GM12878 (cell line): ENCODE measurements at regions not wholly inside any gene's neighbourhood (a gene's known extent, or its start where the extent isn't known, plus 50 kb on each side); places are given as distances from the start of the nearest gene placed in this dataset.

ENCODE experiments used
- ATAC-seq: fragments of 200-7000 bp; cut with Tn5 transposase; 3 replicates; pipeline ENCODE4 v1.9.1; 2020; ENCODE audit warnings: mild to moderate bottlenecking, moderate library complexity
- BruUV-seq: library from RNA; stranded (reverse); fragments of 400-500 nt; replicated peaks from 2 replicates; lab custom pipeline; 2021; lab: Mats Ljungman, UMichigan
- CTCF ChIA-PET: fragments of 300-600 bp; sonication (Branson Sonifier 250); formaldehyde crosslinking; extraction: SDS; loops from one replicate; lab custom pipeline; 2021; ENCODE audit warnings: inconsistent platforms; lab: Yijun Ruan, JAX
- POLR2A ChIA-PET: fragments of 350-600 bp; formaldehyde crosslinking; extraction: SDS; loops from one replicate; lab custom pipeline; 2021; ENCODE audit warnings: inconsistent platforms; lab: Charles Lee
- RAD21 ChIA-PET: fragments of 300-600 bp; sonication (Branson Sonifier 250); formaldehyde crosslinking; loops from one replicate; lab custom pipeline; 2023; ENCODE audit warnings: antibody characterized with exemption; ENCODE audit not compliant: unreplicated experiment; lab: Charles Lee
- SMC1A ChIA-PET: fragments of 300-600 bp; sonication (Branson Sonifier 250); formaldehyde crosslinking; loops from one replicate; lab custom pipeline; 2023; ENCODE audit not compliant: unreplicated experiment, uncharacterized antibody; lab: Charles Lee
- DNase-seq: peaks from one replicate; pipeline ENCODE4 v3.0.0-alpha.2; 2011; ENCODE audit warnings: low read depth, low spot score
- FAIRE-seq: peaks from 3 replicates; lab custom pipeline; 2011; peaks lifted over from hg19 to GRCh38; lab: Jason Lieb, UNC
- H2AFZ ChIP-seq: 2 replicates; pipeline ENCODE4 v1.6.0; 2011; ENCODE audit warnings: low read depth, low read length, control low read depth; ENCODE audit not compliant: control insufficient read depth
- H3K27ac ChIP-seq: 2 replicates; pipeline ENCODE4 v1.5.1; 2011; ENCODE audit warnings: control low read depth; ENCODE audit not compliant: control insufficient read depth, insufficient read depth
- H3K27me3 ChIP-seq, 2 experiments: replicated peaks in 1 of 2; 2 replicates each; pipeline versions ENCODE4 v1.6.0 to v1.6.1; 2011; ENCODE audit warnings: low read length in 1 of 2; ENCODE audit not compliant: control insufficient read depth in 2 of 2, insufficient read depth in 2 of 2
- H3K36me3 ChIP-seq, 2 experiments: 2 replicates each; pipeline ENCODE4 v1.5.1; 2011; ENCODE audit warnings: low read length in 1 of 2; ENCODE audit not compliant: control insufficient read depth in 2 of 2, insufficient read depth in 2 of 2
- H3K4me1 ChIP-seq: 2 replicates; pipeline ENCODE4 v1.6.1; 2011; ENCODE audit warnings: mild to moderate bottlenecking, low read length, moderate library complexity, mixed read lengths; ENCODE audit not compliant: control insufficient read depth, insufficient read depth
- H3K4me2 ChIP-seq: 2 replicates; pipeline ENCODE4 v1.6.0; 2011; ENCODE audit warnings: control low read depth; ENCODE audit not compliant: control insufficient read depth, insufficient read depth
- H3K4me3 ChIP-seq: fragments of 200-600 bp; sonication (generic); 2 replicates; pipeline ENCODE4 v1.5.1; 2016
- H3K79me2 ChIP-seq: 2 replicates; pipeline ENCODE4 v1.6.0; 2011; ENCODE audit warnings: low read length; ENCODE audit not compliant: control insufficient read depth, insufficient read depth
- H3K9ac ChIP-seq: 2 replicates; pipeline ENCODE4 v1.8.0; 2011; ENCODE audit warnings: low read length, control low read depth, mixed read lengths; ENCODE audit not compliant: control insufficient read depth, insufficient read depth
- H3K9me3 ChIP-seq: replicated peaks from 3 replicates; pipeline ENCODE4 v1.5.1; 2011; ENCODE audit warnings: mild to moderate bottlenecking, low read length; ENCODE audit not compliant: control insufficient read depth, insufficient read depth
- H4K20me1 ChIP-seq: 2 replicates; pipeline ENCODE4 v1.6.0; 2011; ENCODE audit not compliant: control insufficient read depth, insufficient read depth
- NFYB ChIP-seq: IDR thresholded peaks from 2 replicates; pipeline ENCODE4 v1.6.1; 2011; ENCODE audit warnings: low read depth, mild to moderate bottlenecking, low read length, improper control_type of control experiment, moderate library complexity; ENCODE audit not compliant: insufficient read depth
- NR2F1 ChIP-seq: fragments of 450-650 bp; conservative IDR thresholded peaks from 2 replicates; pipeline ENCODE4 v1.6.1; 2017; ENCODE audit warnings: mild to moderate bottlenecking
- RAD51 ChIP-seq: fragments of 450-650 bp; IDR thresholded peaks from 2 replicates; pipeline ENCODE4 v1.6.1; 2016; ENCODE audit warnings: moderate library complexity, mild to moderate bottlenecking, inconsistent platforms
- RBBP5 ChIP-seq: fragments of 200-600 bp; sonication (generic); conservative IDR thresholded peaks from 2 replicates; pipeline ENCODE4 v1.6.1; 2016
- SREBF2 ChIP-seq: IDR thresholded peaks from 2 replicates; pipeline ENCODE4 v1.6.1; 2012; ENCODE audit warnings: mild to moderate bottlenecking, low read length
- TCF12 ChIP-seq: IDR thresholded peaks from 2 replicates; pipeline ENCODE4 v1.6.1; 2011; ENCODE audit warnings: low read depth, mild to moderate bottlenecking, low read length
- WRNIP1 ChIP-seq: IDR thresholded peaks from 2 replicates; pipeline ENCODE4 v1.6.1; 2011; ENCODE audit warnings: low read depth, low read length, improper control_type of control experiment, borderline replicate concordance
- ZNF622 ChIP-seq: fragments of 450-650 bp; IDR thresholded peaks from 2 replicates; pipeline ENCODE4 v1.6.1; 2017; ENCODE audit warnings: mild to moderate bottlenecking, inconsistent platforms
- WGBS: methylation state at CpG from one replicate; pipeline ENCODE4 v1.1.6; 2016; ENCODE audit warnings: low lambda C conversion rate; ENCODE audit not compliant: insufficient replicate concordance, insufficient coverage; ENCODE audit errors: missing lambda C conversion rate; 5-methylcytosine and 5-hydroxymethylcytosine counted together
- in situ Hi-C: fragments of 300-500 bp; cut with MboI; formaldehyde crosslinking; loops from 9 replicates; pipeline ENCODE4 v1.14.3; 2018; ENCODE audit warnings: mixed read lengths
- intact Hi-C: fragments of 100-400 bp; cut with micrococcal nuclease; formaldehyde crosslinking; loops from one replicate; pipeline ENCODE4 v1.14.2; 2022; ENCODE audit not compliant: unreplicated experiment
- TF ChIP-seq, protein P1 (sequence below): fragments of 450-650 bp; IDR thresholded peaks from 2 replicates; pipeline ENCODE4 v1.6.1; 2017; ENCODE audit warnings: borderline replicate concordance
- TF ChIP-seq, protein P2 (sequence below): fragments of 150-350 bp; IDR thresholded peaks from 2 replicates; pipeline ENCODE4 v1.6.1; 2016; ENCODE audit warnings: low read depth, low read length
- TF ChIP-seq, protein P3 (sequence below): IDR thresholded peaks from 2 replicates; pipeline ENCODE4 v1.6.1; 2011; ENCODE audit warnings: mild to moderate bottlenecking, low read depth, low read length, moderate library complexity; ENCODE audit not compliant: insufficient replicate concordance

DNA sequence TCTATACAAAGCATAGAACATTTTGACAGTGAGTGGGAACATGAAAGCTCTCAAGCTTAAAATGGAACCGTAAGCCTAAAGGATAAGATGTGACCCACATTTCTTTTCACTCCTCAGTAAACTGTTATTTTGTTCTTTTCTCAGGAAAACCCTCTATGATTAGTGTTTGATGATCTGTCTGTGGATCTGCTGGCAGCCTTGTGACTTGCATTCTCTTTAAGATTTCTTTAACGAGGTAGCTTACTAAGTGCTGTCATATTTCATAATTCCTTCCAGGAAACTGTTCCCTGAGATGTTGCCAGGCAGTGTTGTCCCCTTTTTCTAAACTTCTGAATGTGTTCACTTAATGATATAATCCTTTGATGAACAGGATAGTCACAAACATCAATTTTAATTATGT, 167.6 kb downstream of the PYDC2 start:
- Histone ChIP-seq H3K9me3 (no peaks in the 10 kb centered on the region), H3K4me3 (no peak overlapping the region), H4K20me1 (no peaks in the 10 kb centered on the region), H3K79me2 (no peaks in the 10 kb centered on the region), H3K4me1 (no peaks in the 10 kb centered on the region), H3K9ac (no peak overlapping the region), H3K27me3 (no peaks in the 10 kb centered on the region), H3K4me2 (no peak overlapping the region), H3K27ac (no peak overlapping the region), H2AFZ (no peak overlapping the region), H3K36me3 (no peaks in the 10 kb centered on the region)
- POLR2A ChIA-PET, result no interaction called here
- CTCF ChIA-PET, result no interaction called here
- DNase-seq, result no peak
- SMC1A ChIA-PET, result interaction anchor here (1.3 kb wide), 1 partner anchor 12 kb away, joined by 5 read pairs; no protein-coding TSS in a partner anchor
- 0% methylated on average over 2 of the region's 2 CpGs for WGBS
- TF ChIP-seq SREBF2 (no peak), ZNF622 (no peak), RAD51 (no peak), WRNIP1 (no peak), TCF12 (no peak), NFYB (no peak), RBBP5 (no peak), NR2F1 (no peak)
- TF ChIP-seq, protein P1, sequence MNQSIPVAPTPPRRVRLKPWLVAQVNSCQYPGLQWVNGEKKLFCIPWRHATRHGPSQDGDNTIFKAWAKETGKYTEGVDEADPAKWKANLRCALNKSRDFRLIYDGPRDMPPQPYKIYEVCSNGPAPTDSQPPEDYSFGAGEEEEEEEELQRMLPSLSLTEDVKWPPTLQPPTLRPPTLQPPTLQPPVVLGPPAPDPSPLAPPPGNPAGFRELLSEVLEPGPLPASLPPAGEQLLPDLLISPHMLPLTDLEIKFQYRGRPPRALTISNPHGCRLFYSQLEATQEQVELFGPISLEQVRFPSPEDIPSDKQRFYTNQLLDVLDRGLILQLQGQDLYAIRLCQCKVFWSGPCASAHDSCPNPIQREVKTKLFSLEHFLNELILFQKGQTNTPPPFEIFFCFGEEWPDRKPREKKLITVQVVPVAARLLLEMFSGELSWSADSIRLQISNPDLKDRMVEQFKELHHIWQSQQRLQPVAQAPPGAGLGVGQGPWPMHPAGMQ, result no peak
- TF ChIP-seq, protein P2, sequence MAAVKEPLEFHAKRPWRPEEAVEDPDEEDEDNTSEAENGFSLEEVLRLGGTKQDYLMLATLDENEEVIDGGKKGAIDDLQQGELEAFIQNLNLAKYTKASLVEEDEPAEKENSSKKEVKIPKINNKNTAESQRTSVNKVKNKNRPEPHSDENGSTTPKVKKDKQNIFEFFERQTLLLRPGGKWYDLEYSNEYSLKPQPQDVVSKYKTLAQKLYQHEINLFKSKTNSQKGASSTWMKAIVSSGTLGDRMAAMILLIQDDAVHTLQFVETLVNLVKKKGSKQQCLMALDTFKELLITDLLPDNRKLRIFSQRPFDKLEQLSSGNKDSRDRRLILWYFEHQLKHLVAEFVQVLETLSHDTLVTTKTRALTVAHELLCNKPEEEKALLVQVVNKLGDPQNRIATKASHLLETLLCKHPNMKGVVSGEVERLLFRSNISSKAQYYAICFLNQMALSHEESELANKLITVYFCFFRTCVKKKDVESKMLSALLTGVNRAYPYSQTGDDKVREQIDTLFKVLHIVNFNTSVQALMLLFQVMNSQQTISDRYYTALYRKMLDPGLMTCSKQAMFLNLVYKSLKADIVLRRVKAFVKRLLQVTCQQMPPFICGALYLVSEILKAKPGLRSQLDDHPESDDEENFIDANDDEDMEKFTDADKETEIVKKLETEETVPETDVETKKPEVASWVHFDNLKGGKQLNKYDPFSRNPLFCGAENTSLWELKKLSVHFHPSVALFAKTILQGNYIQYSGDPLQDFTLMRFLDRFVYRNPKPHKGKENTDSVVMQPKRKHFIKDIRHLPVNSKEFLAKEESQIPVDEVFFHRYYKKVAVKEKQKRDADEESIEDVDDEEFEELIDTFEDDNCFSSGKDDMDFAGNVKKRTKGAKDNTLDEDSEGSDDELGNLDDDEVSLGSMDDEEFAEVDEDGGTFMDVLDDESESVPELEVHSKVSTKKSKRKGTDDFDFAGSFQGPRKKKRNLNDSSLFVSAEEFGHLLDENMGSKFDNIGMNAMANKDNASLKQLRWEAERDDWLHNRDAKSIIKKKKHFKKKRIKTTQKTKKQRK, result no peak
- TF ChIP-seq, protein P3, sequence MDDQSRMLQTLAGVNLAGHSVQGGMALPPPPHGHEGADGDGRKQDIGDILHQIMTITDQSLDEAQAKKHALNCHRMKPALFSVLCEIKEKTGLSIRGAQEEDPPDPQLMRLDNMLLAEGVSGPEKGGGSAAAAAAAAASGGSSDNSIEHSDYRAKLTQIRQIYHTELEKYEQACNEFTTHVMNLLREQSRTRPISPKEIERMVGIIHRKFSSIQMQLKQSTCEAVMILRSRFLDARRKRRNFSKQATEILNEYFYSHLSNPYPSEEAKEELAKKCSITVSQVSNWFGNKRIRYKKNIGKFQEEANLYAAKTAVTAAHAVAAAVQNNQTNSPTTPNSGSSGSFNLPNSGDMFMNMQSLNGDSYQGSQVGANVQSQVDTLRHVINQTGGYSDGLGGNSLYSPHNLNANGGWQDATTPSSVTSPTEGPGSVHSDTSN, result no peak
- ATAC-seq, result no peak
- RAD21 ChIA-PET, result no interaction called here
- BruUV-seq, result no TSS peak
- intact Hi-C loops (no loop called here), in situ Hi-C loops (no loop called here)
- no peak for FAIRE-seq
